GM12891 (cell line): ENCODE measurements at regions not wholly inside any gene's neighbourhood (a gene's known extent, or its start where the extent isn't known, plus 50 kb on each side); places are given as distances from the start of the nearest gene placed in this dataset.

Experiments
- DNase-seq: peaks from one replicate; pipeline ENCODE4 v3.0.0; 2011; ENCODE audit warnings: low spot score; ENCODE audit not compliant: insufficient read length
- FAIRE-seq: peaks from 2 replicates; lab custom pipeline; 2011; peaks lifted over from hg19 to GRCh38; lab: Jason Lieb, UNC
- PAX5 ChIP-seq: IDR thresholded peaks from 2 replicates; pipeline ENCODE4 v1.6.1; 2011; ENCODE audit warnings: low read length, moderate library complexity, mild to moderate bottlenecking; ENCODE audit not compliant: insufficient read depth, severe bottlenecking
- POLR2A ChIP-seq: IDR thresholded peaks from 2 replicates; pipeline ENCODE4 v1.6.1; 2011; ENCODE audit warnings: low read depth, low read length, control low read depth
- POLR2AphosphoS5 ChIP-seq: IDR thresholded peaks from 2 replicates; pipeline ENCODE4 v1.6.1; 2011; ENCODE audit warnings: low read depth, low read length, control low read depth
- POU2F2 ChIP-seq: IDR thresholded peaks from 2 replicates; pipeline ENCODE4 v1.6.1; 2011; ENCODE audit warnings: low read depth, mild to moderate bottlenecking, control low read depth, low read length, moderate library complexity
- SPI1 ChIP-seq: IDR thresholded peaks from 2 replicates; pipeline ENCODE4 v1.6.1; 2011; ENCODE audit warnings: low read depth, low read length, control low read depth
- TAF1 ChIP-seq: IDR thresholded peaks from 2 replicates; pipeline ENCODE4 v1.6.1; 2011; ENCODE audit warnings: low read depth, low read length, control low read depth

DNA sequence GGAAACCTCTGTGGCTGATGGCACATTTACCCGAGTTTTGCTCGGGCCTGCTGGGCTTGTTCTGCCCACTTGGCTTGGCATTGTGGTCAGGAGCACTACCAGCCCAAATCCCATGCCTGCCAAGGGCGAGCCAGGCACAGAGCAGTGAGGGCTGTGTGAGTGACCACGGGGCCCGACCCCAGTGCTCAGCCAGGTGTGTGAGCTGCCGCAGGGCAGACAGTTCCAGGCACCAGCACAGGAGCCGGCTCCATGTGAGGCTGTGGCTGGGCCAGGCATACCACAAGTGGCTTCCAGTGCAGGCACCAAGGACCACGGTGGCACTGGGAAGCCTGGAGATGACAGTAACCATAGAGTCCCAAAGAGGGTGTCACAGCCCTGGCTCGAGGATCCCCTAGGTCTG lies 1225.5 kb upstream of the GJE1 start:
- TF ChIP-seq POLR2A (no peak), TAF1 (no peak), SPI1 (no peak), PAX5 (no peak), POU2F2 (no peak), POLR2AphosphoS5 (no peak)
- FAIRE-seq (no peak), DNase-seq (no peak)

DNA sequence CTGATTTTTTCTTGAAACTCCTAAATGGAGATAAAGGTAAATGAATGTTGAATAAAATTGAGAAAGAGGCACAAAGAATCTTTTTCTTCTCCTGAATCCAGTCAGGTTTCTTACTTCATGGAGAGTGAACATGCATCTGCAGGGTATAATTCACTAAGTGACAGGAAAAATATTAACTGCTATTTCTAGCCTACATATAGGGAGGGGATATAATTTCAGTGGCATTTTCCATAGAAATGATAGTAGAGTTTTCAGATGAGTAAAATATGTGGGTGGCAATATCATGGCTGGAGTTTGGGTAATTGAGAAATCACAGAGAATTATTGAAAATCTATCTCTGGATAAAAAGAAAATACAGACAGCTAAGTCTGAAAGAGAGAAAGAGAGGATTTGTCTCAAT lies 1227.0 kb upstream of the GJE1 start:
- FAIRE-seq = no peak
- DNase-seq = no peak
- TF ChIP-seq PAX5 (no peak), POU2F2 (no peak), POLR2A (no peak), SPI1 (no peak), POLR2AphosphoS5 (no peak), TAF1 (no peak)

DNA sequence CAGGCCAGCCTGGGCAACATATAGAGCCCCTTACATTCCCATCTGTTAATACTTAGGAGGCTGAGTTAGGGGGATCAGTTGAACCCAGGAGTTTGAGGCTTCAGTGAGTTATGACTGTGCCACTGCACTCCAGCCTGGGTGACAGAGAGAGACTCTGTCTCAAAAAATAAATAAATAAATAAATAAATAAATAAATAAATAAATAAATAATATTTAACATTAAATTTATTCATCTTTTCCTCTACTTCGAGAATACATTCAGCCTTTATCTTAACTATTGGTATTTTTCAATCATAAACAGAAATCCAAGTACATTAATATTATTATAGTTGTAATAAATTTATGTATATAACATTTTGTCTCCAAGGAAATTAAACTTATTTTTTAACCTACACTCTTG lies 1227.7 kb upstream of the GJE1 start:
- FAIRE-seq = no peak
- no peak for TF ChIP-seq POLR2A
- TF ChIP-seq TAF1 = no peak
- TF ChIP-seq PAX5 = no peak
- no peak for TF ChIP-seq POU2F2
- no peak for TF ChIP-seq SPI1
- no peak for TF ChIP-seq POLR2AphosphoS5
- DNase-seq = no peak

DNA sequence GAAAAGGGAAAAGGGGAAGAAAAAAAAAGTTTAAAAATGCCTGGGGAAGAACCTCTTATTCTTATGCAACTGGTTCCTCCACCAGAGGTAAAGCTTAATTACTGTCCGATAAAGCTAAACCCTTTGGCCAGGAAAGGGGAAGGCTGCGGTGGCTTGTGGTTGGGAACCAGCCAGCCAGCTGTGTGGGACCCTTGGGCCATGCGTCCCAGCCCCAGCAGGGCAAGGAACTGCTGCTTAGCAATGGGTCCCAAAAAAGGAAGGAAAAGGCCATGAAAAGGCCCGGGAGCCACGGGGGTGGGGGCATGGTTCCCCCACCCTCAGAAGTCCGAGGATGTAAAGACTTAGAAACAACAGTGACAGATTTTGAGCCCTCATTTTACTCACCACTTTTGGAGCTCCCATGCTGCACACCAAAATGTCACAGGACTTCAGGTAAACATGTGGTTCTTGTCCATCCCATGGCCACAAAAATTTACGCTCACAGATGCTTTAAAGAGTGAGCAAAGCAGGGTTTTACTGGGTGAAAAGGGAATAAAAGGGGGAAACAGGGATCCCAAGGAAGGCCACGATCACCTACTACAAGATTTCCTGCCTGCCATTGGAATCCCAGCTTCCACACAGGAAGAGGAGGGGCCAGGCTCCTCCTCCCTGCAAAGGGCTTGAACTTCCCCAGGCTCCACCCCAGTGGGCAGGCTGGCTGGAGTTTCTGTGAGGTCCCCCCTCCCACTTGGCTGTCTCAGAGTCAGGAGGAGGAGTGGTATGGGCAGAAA lies 1234.7 kb upstream of the GJE1 start:
- FAIRE-seq = no peak
- DNase-seq = no peak
- TF ChIP-seq SPI1 = no peak
- TF ChIP-seq POLR2AphosphoS5 = no peak
- no peak for TF ChIP-seq TAF1
- TF ChIP-seq POU2F2 = no peak
- TF ChIP-seq PAX5 = no peak
- TF ChIP-seq POLR2A = no peak

DNA sequence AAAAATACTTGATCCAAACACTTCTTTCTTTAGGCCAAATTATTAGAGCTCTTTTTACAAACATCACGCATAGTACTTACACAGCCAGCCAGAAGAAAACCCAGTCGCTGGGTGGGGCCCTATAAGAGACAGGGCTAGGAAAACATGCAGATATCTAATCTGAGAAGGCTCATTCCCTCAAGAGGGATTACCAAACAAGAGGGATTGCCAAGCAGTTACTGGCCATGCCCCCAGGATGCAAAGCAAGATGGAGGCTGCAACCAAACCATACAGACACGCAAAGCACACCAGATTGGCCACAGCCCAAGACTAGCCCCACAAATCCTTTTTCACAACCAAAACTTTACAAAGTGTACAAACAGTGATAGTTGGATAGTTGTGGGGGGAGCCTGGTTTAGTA lies 1235.4 kb upstream of the GJE1 start:
- DNase-seq = no peak
- no peak for FAIRE-seq
- TF ChIP-seq PAX5 = no peak

DNA sequence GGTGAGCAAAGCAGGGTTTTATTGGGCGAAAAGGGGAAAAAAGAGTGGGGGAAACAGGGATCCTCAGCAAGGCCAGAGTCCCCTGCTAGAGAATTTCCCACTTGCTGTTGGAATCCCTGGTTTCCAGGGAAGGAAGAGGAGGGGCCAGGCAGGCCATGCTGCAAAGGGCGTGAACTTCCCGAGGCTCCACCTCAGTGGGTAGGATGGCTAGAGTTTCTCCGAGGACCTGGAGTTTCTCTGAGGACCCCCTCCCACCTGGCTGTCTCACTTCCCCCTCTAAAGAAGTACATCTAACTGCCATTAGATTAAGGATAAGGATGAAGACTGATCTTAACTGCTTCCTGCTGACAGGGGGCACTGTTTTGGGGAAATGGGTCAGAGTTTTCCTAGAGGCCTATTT lies 1239.3 kb upstream of the GJE1 start:
- DNase-seq = no peak
- FAIRE-seq = no peak

DNA sequence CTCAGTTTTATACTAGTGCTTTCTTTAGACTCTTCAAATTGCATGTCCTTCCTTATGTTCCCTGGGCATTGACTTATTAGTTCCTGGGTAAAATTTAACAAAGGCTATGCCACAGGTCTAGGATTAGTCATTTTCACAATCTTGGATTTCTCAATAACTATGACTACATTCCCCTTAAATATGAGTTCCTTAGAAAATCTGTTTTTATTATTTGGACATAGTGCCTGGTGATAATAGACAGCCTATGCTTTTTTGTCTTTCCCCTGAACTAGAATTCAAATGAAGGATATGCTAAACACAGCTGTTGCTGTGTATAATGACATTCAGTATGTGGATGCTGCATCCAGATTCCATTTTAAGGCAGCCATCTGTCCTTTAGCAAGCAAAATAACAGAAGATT lies 1252.8 kb upstream of the GJE1 start:
- FAIRE-seq (no peak), DNase-seq (no peak)
- no peak for TF ChIP-seq PAX5
- no peak for TF ChIP-seq POLR2AphosphoS5
- no peak for TF ChIP-seq POLR2A
- no peak for TF ChIP-seq SPI1
- TF ChIP-seq TAF1 = no peak
- no peak for TF ChIP-seq POU2F2

More for the DNA sequence above, 1239.3 kb upstream of the GJE1 start:
- TF ChIP-seq SPI1 = no peak
- no peak for TF ChIP-seq TAF1
- TF ChIP-seq PAX5 = no peak

DNA sequence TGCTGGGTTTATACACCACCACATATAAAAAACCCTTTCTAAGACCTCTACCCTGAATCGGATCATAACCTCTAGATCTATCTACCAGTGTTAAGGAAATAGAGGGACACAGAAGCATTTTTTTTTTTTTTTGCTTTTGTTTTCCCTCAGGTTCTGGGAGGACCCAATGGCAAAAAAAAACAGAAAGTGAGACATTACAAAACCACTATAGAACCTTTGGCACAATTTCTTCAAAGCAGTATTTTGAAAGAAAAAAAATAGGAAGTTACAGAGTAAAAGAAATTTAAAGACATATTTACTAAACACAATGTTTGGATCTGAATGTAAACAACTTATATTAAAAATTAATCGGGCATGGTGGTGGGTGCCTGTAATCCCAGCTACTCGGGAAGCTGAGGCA lies 1258.7 kb upstream of the GJE1 start:
- TF ChIP-seq POU2F2 (no peak), SPI1 (no peak), TAF1 (no peak), POLR2AphosphoS5 (no peak), POLR2A (no peak), PAX5 (no peak)
- DNase-seq = no peak
- FAIRE-seq = no peak

DNA sequence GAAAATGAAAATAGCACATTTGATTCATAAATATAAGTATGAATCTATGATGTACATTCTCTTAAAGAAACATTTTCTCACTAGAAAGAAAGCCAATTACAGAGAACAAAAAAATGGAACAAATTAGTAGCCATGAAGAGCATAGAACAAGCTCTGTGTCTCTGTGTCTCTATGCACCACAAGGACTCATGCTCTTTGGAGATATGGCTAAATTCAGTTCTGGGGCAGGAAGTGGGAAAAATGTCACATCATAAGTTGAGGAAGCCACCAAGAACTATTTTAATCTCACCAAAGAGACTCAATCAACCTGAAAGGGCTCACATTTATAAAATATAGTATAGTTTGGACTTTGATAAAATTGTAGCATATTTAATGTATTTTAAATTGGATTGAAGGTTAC lies 1259.8 kb upstream of the GJE1 start:
- DNase-seq (no peak), FAIRE-seq (no peak)
- TF ChIP-seq PAX5 (no peak), SPI1 (no peak), POLR2A (no peak), POLR2AphosphoS5 (no peak), TAF1 (no peak), POU2F2 (no peak)

DNA sequence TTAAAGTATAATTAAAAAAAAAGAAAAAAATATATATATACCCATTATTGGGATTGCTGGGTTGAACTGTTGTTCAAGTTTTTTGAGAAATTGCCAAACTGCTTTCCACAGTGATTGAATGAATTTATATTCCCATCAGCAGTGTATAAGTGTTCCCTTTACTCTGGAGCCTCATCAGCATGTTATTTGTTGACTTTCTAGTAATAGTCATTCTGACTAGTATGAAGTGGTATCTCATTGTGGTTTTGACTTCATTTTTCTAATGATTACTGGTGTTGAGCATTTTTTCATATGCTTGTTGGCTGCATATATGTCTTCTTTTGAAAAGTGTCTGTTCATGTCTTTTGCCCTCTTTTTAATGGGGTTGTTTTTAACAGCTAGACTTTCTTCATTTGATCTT lies 1260.8 kb upstream of the GJE1 start:
- TF ChIP-seq TAF1 = no peak
- no peak for TF ChIP-seq POLR2A
- no peak for TF ChIP-seq PAX5
- no peak for TF ChIP-seq POU2F2
- TF ChIP-seq POLR2AphosphoS5 = no peak
- no peak for TF ChIP-seq SPI1
- DNase-seq = no peak
- no peak for FAIRE-seq
